K562 (cell line): ENCODE measurements at regions not wholly inside any gene's neighbourhood (a gene's known extent, or its start where the extent isn't known, plus 50 kb on each side); places are given as distances from the start of the nearest gene placed in this dataset.

Source experiments
- ATAC-seq: fragments of 200-7000 bp; cut with Tn5 transposase; 3 replicates; pipeline ENCODE4 v1.9.1; 2020; ENCODE audit warnings: moderate library complexity
- BruUV-seq: library from RNA; stranded (reverse); fragments of 400-500 nt; replicated peaks from 2 replicates; lab custom pipeline; 2021; lab: Mats Ljungman, UMichigan
- CTCF ChIA-PET: fragments of 300-600 bp; formaldehyde crosslinking; extraction: SDS; loops from one replicate; lab custom pipeline; 2021; ENCODE audit warnings: low intra/inter-chr PET ratio; lab: Yijun Ruan, JAX
- POLR2A ChIA-PET: fragments of 300-600, 350-650 bp; sonication (Branson Sonifier 250); formaldehyde crosslinking; extraction: SDS; loops from one replicate; lab custom pipeline; 2021; ENCODE audit warnings: antibody characterized with exemption, inconsistent platforms; lab: Yijun Ruan, JAX
- DNase-seq, 4 experiments: peaks; one replicate each; pipeline versions ENCODE4 v3.0.0 to v3.0.0-alpha.2; 2011 to 2018; ENCODE audit warnings: low spot score in 3 of 4, mixed read lengths in 3 of 4; ENCODE audit errors: extremely low read depth in 1 of 4
- FAIRE-seq: peaks from 2 replicates; lab custom pipeline; 2011; peaks lifted over from hg19 to GRCh38; lab: Jason Lieb, UNC
- H2AFZ ChIP-seq: 2 replicates; pipeline ENCODE4 v1.6.0; 2011; ENCODE audit warnings: low read depth, low read length, control low read depth, inconsistent platforms
- H3K27ac ChIP-seq: fragments of 200-600 bp; 3 replicates; pipeline ENCODE4 v1.8.0; 2011; ENCODE audit warnings: low read depth, mild to moderate bottlenecking, control low read depth, inconsistent platforms, low read length, moderate library complexity, mixed read lengths; ENCODE audit errors: extremely low read depth
- H3K27me3 ChIP-seq, 2 experiments: fragments of 300-600 bp in 1 of 2; 2 replicates in 1 of 2; 3 replicates in 1 of 2; pipeline versions ENCODE4 v1.6.0 to v1.8.0; 2011; ENCODE audit warnings: inconsistent platforms in 2 of 2, low read length in 2 of 2, mild to moderate bottlenecking in 1 of 2, mixed read lengths in 1 of 2, moderate library complexity in 1 of 2; ENCODE audit not compliant: control insufficient read depth in 2 of 2, insufficient read depth in 2 of 2
- H3K36me3 ChIP-seq: fragments of 300-600 bp; 3 replicates; pipeline ENCODE4 v1.8.0; 2011; ENCODE audit warnings: mild to moderate bottlenecking, low read length, inconsistent platforms; ENCODE audit not compliant: control insufficient read depth, insufficient read depth
- H3K4me1 ChIP-seq, 2 experiments: fragments of 200-600 bp in 1 of 2; replicated peaks in 1 of 2; 2 replicates in 1 of 2; 3 replicates in 1 of 2; pipeline versions ENCODE4 v1.5.1 to v1.8.0; 2011; ENCODE audit warnings: inconsistent platforms in 2 of 2, low read length in 2 of 2, mild to moderate bottlenecking in 1 of 2, mixed read lengths in 1 of 2, moderate library complexity in 1 of 2; ENCODE audit not compliant: control insufficient read depth in 2 of 2, insufficient read depth in 2 of 2
- H3K4me2 ChIP-seq: 2 replicates; pipeline ENCODE4 v1.6.1; 2011; ENCODE audit warnings: low read length, control low read depth, inconsistent platforms, mixed read lengths; ENCODE audit not compliant: insufficient read depth
- H3K4me3 ChIP-seq: fragments of 200-600 bp; sonication (generic), shearing (Covaris generic); 2 replicates; pipeline ENCODE4 v1.5.1; 2016; ENCODE audit warnings: control low read depth, inconsistent platforms
- H3K79me2 ChIP-seq: fragments of 200-600 bp; 3 replicates; pipeline ENCODE4 v1.8.0; 2011; ENCODE audit warnings: low read length, inconsistent platforms; ENCODE audit not compliant: control insufficient read depth, insufficient read depth
- H3K9ac ChIP-seq, 2 experiments: 2 replicates each; pipeline versions ENCODE4 v1.6.0 to v1.6.1; 2011; ENCODE audit warnings: low read depth in 2 of 2, low read length in 2 of 2, control low read depth in 1 of 2, inconsistent platforms in 1 of 2, mild to moderate bottlenecking in 1 of 2, mixed read lengths in 1 of 2; ENCODE audit not compliant: insufficient read depth in 1 of 2
- H3K9me1 ChIP-seq: one replicate; pipeline ENCODE4 v1.6.0; 2011; ENCODE audit warnings: inconsistent platforms, mild to moderate bottlenecking, low read length, moderate library complexity; ENCODE audit not compliant: control insufficient read depth, insufficient read depth
- H3K9me3 ChIP-seq: replicated peaks from 2 replicates; pipeline ENCODE4 v1.5.1; 2011; ENCODE audit warnings: low read depth, low read length, inconsistent platforms; ENCODE audit not compliant: control insufficient read depth, insufficient read depth
- H4K20me1 ChIP-seq: replicated peaks from 2 replicates; pipeline ENCODE4 v1.6.1; 2011; ENCODE audit warnings: low read length, inconsistent platforms, mixed read lengths; ENCODE audit not compliant: control insufficient read depth, insufficient read depth
- BHLHE40 ChIP-seq: IDR thresholded peaks from 2 replicates; pipeline ENCODE4 v1.6.1; 2011; ENCODE audit warnings: low read length, improper control_type of control experiment
- CHCHD3 ChIP-seq: fragments of 250-450 bp; sonication (Bioruptor Pico); IDR thresholded peaks from 2 replicates; pipeline ENCODE4 v2.1.2; 2022; ENCODE audit warnings: mild to moderate bottlenecking
- CTCF ChIP-seq, 3 experiments: IDR thresholded peaks in 2 of 3; conservative IDR thresholded peaks in 1 of 3; 2 replicates each; pipeline ENCODE4 v1.5.1; 2011 to 2012; ENCODE audit warnings: low read length in 3 of 3, mild to moderate bottlenecking in 3 of 3, control low read depth in 2 of 3, improper control_type of control experiment in 1 of 3, inconsistent platforms in 1 of 3, low read depth in 1 of 3, mixed read lengths in 1 of 3, moderate library complexity in 1 of 3; ENCODE audit not compliant: insufficient read depth in 2 of 3
- CXXC5 ChIP-seq: fragments of 250-450 bp; sonication (Bioruptor Pico); IDR thresholded peaks from 2 replicates; pipeline ENCODE4 v1.8.0; 2022; ENCODE audit warnings: inconsistent platforms, mild to moderate bottlenecking, moderate library complexity
- E2F1 ChIP-seq: sonication (generic); formaldehyde crosslinking; IDR thresholded peaks from 2 replicates; pipeline ENCODE4 v1.8.1; 2023; ENCODE audit warnings: mild to moderate bottlenecking, missing genetic modification reagents, moderate library complexity
- EP400 ChIP-seq: fragments of 450-650 bp; IDR thresholded peaks from 2 replicates; pipeline ENCODE4 v1.6.1; 2017; ENCODE audit warnings: antibody characterized with exemption, mild to moderate bottlenecking, moderate library complexity
- NFIC ChIP-seq: fragments of 450-650 bp; IDR thresholded peaks from 2 replicates; pipeline ENCODE4 v1.6.1; 2017; ENCODE audit warnings: mild to moderate bottlenecking, inconsistent platforms
- POU5F1 ChIP-seq: fragments of 150-350 bp; IDR thresholded peaks from 2 replicates; pipeline ENCODE4 v1.6.1; 2014; ENCODE audit warnings: borderline replicate concordance, low read length, low read depth, mild to moderate bottlenecking; ENCODE audit not compliant: partially characterized antibody
- PURB ChIP-seq: sonication (generic); formaldehyde crosslinking; IDR thresholded peaks from 2 replicates; pipeline ENCODE4 v1.9.0; 2021; ENCODE audit warnings: low read depth, mild to moderate bottlenecking, missing genetic modification reagents
- RB1 ChIP-seq: fragments of 450-650 bp; IDR thresholded peaks from 2 replicates; pipeline ENCODE4 v1.6.1; 2017; ENCODE audit warnings: low read depth, mild to moderate bottlenecking
- SMARCC2 ChIP-seq: fragments of 450-650 bp; IDR thresholded peaks from 2 replicates; pipeline ENCODE4 v1.6.1; 2017; ENCODE audit warnings: antibody characterized with exemption, moderate library complexity, mild to moderate bottlenecking, low read depth
- SREBF2 ChIP-seq: sonication (generic); formaldehyde crosslinking; IDR thresholded peaks from 2 replicates; pipeline ENCODE4 v1.4.0; 2020; ENCODE audit warnings: mild to moderate bottlenecking, missing genetic modification reagents
- ZBTB34 ChIP-seq: fragments of 250-450 bp; sonication (Bioruptor Pico); IDR thresholded peaks from 2 replicates; pipeline ENCODE4 v1.8.0; 2021; ENCODE audit warnings: mild to moderate bottlenecking, moderate library complexity
- ZNF24 ChIP-seq: fragments of 450-650 bp; IDR thresholded peaks from 2 replicates; pipeline ENCODE4 v1.6.1; 2016
- ZNF277 ChIP-seq: fragments of 250-450 bp; sonication (Bioruptor Pico); IDR thresholded peaks from 2 replicates; pipeline ENCODE4 v1.8.0; 2022; ENCODE audit warnings: inconsistent platforms, mild to moderate bottlenecking, moderate library complexity, borderline replicate concordance
- ZNF354B ChIP-seq: fragments of 250-450 bp; sonication (Bioruptor Pico); IDR thresholded peaks from 2 replicates; pipeline ENCODE4 v1.4.0; 2020
- ZNF695 ChIP-seq: fragments of 450-650 bp; formaldehyde crosslinking; IDR thresholded peaks from 2 replicates; pipeline ENCODE4 v1.4.0; 2020; ENCODE audit warnings: mild to moderate bottlenecking, moderate library complexity
- WGBS: fragments of 100-300 bp; shearing (Covaris generic); methylation state at CpG from one replicate; pipeline ENCODE4 v1.1.6; 2016; ENCODE audit warnings: low coverage, mixed read lengths; ENCODE audit not compliant: insufficient coverage; ENCODE audit errors: missing lambda C conversion rate; 5-methylcytosine and 5-hydroxymethylcytosine counted together
- in situ Hi-C: fragments of 300-500 bp; cut with MboI; formaldehyde crosslinking; loops from 4 replicates; pipeline ENCODE4 v1.15.0; 2018; ENCODE audit warnings: inconsistent platforms, mixed read lengths
- intact Hi-C: fragments of 100-400 bp; cut with micrococcal nuclease; formaldehyde crosslinking; loops from 2 replicates; pipeline ENCODE4 v1.14.2; 2022
- TF ChIP-seq, protein P1 (sequence below): fragments of 200-800 bp; sonication (Bioruptor generic); IDR thresholded peaks from 2 replicates; pipeline ENCODE4 v1.6.1; 2017; ENCODE audit warnings: missing genetic modification characterization, missing compliant biosample characterization

DNA sequence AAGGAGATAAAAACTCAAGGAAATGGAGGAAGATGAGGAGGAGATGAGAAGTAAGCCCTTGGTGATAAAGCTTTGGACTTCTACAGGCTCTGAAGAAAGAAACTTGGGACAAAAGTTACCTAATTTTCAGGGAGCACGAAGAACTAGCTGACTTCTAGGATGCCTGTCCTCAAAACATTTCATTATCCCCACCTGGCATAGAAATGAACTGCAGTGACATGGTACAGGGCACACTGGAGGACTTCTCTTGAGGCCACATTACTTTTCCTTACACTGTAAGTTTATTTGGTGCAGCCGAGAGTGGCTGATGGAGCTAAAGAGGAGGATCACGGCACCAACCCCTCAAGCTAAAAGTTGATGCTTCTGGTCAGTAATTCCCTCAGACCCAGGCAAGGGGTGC lies 269.5 kb upstream of the MSX2 start:
- Histone ChIP-seq H3K9ac (no peak overlapping the region), H3K27me3 (no peaks in the 10 kb centered on the region; a peak in 1 of 5 replicates), H2AFZ (no peak overlapping the region), H3K9me1 (no peaks in the 10 kb centered on the region), H3K79me2 (no peaks in the 10 kb centered on the region), H3K27ac (no peak overlapping the region), H3K4me2 (no peak overlapping the region), H4K20me1 (no peaks in the 10 kb centered on the region), H3K4me3 (no peak overlapping the region), H3K4me1 (no peaks in the 10 kb centered on the region; a peak in 1 of 5 replicates), H3K36me3 (no peaks in the 10 kb centered on the region), H3K9me3 (no peaks in the 10 kb centered on the region)
- ATAC-seq (no peak), DNase-seq (no peak), FAIRE-seq (no peak)
- no TSS peak for BruUV-seq
- intact Hi-C loops = no loop called here
- POLR2A ChIA-PET = no interaction called here
- in situ Hi-C loops = no loop called here
- CTCF ChIA-PET = no interaction called here
- 0% methylated on average over 3 of the region's 3 CpGs for WGBS
- TF ChIP-seq E2F1 (no peak), EP400 (no peak), CXXC5 (no peak), ZNF695 (CRISPR knock-in tag) (no peak), ZBTB34 (CRISPR knock-in tag) (no peak), SREBF2 (CRISPR knock-in tag) (no peak), RB1 (no peak), SMARCC2 (no peak), BHLHE40 (no peak), POU5F1 (no peak), ZNF277 (no peak), PURB (no peak), CHCHD3 (no peak), NFIC (no peak), ZNF354B (no peak), ZNF24 (no peak), CTCF (IDR thresholded peaks at IDR 0.05 in 2 of 3, conservative IDR thresholded peaks at IDR 0.05 in 1 of 3; ENCODE audit: insufficient read depth in 2 of 3, low read depth in 1 of 3, low read length in 3 of 3) (no peak)
- TF ChIP-seq, protein P1, sequence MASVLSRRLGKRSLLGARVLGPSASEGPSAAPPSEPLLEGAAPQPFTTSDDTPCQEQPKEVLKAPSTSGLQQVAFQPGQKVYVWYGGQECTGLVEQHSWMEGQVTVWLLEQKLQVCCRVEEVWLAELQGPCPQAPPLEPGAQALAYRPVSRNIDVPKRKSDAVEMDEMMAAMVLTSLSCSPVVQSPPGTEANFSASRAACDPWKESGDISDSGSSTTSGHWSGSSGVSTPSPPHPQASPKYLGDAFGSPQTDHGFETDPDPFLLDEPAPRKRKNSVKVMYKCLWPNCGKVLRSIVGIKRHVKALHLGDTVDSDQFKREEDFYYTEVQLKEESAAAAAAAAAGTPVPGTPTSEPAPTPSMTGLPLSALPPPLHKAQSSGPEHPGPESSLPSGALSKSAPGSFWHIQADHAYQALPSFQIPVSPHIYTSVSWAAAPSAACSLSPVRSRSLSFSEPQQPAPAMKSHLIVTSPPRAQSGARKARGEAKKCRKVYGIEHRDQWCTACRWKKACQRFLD (CRISPR knock-in tag) = no peak
